Osteocyte (in vitro differentiated cells): ENCODE measurements at regions not wholly inside any gene's neighbourhood (a gene's known extent, or its start where the extent isn't known, plus 50 kb on each side); places are given as distances from the start of the nearest gene placed in this dataset.
A peak's percentile ranks its signal among the peaks of the same experiment; 100 is the strongest.

Experiments used
- DNase-seq: peaks from one replicate; pipeline ENCODE4 v3.0.0; 2021; ENCODE audit warnings: mixed read lengths; ENCODE audit not compliant: unreplicated experiment; ENCODE audit errors: extremely low spot score
- H3K27ac Mint-ChIP-seq: one replicate; pipeline ENCODE4 v1.8.0; 2021; ENCODE audit warnings: mild to moderate bottlenecking, mixed read lengths; ENCODE audit not compliant: unreplicated experiment
- H3K27me3 Mint-ChIP-seq: one replicate; pipeline ENCODE4 v1.8.0; 2021; ENCODE audit warnings: mixed read lengths; ENCODE audit not compliant: unreplicated experiment
- H3K36me3 Mint-ChIP-seq: one replicate; pipeline ENCODE4 v1.8.0; 2021; ENCODE audit warnings: mixed read lengths; ENCODE audit not compliant: unreplicated experiment
- H3K4me1 Mint-ChIP-seq: one replicate; pipeline ENCODE4 v1.8.0; 2021; ENCODE audit warnings: mixed read lengths; ENCODE audit not compliant: unreplicated experiment
- H3K4me3 Mint-ChIP-seq: one replicate; pipeline ENCODE4 v1.8.0; 2021; ENCODE audit warnings: mild to moderate bottlenecking, moderate library complexity, mixed read lengths; ENCODE audit not compliant: unreplicated experiment
- H3K9me3 Mint-ChIP-seq: one replicate; pipeline ENCODE4 v1.8.0; 2021; ENCODE audit warnings: mixed read lengths; ENCODE audit not compliant: unreplicated experiment
- TF ChIP-seq, protein P1 (sequence below): fragments of 200-600 bp; sonication (generic); IDR thresholded peaks from 2 replicates; pipeline ENCODE4 v1.5.0; 2021; ENCODE audit warnings: antibody characterized with exemption, mild to moderate bottlenecking, moderate library complexity

DNA sequence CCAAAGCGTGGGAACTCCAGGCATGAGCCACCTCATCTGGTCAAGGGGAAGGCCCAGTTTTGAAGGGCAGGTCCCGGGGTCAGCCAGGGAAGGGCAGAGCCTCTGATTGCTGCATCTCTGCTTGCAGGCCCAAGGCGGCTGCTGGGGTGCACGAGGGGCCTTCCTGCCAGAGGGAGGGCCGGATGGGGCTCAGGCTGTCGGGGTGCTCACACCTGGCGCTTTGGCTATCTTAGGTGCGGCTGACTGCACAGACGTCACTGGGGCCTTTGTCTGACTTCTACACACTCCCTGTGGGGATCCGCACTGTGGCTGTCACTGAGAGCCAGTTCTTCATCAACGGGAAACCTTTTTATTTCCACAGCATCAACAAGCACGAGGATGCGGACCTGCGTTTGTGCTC is 68.7 kb downstream of the ZNF727 start:
- no peak overlapping the region for H3K4me3 Mint-ChIP-seq
- no peaks in the 10 kb centered on the region for H3K27me3 Mint-ChIP-seq
- H3K9me3 Mint-ChIP-seq, result peaks cover 8% of the 10 kb centered on the region
- H3K27ac Mint-ChIP-seq, result no peak overlapping the region
- peaks cover 2% of the 10 kb centered on the region for H3K36me3 Mint-ChIP-seq
- no peaks in the 10 kb centered on the region for H3K4me1 Mint-ChIP-seq
- no peak for DNase-seq
- TF ChIP-seq, protein P1, sequence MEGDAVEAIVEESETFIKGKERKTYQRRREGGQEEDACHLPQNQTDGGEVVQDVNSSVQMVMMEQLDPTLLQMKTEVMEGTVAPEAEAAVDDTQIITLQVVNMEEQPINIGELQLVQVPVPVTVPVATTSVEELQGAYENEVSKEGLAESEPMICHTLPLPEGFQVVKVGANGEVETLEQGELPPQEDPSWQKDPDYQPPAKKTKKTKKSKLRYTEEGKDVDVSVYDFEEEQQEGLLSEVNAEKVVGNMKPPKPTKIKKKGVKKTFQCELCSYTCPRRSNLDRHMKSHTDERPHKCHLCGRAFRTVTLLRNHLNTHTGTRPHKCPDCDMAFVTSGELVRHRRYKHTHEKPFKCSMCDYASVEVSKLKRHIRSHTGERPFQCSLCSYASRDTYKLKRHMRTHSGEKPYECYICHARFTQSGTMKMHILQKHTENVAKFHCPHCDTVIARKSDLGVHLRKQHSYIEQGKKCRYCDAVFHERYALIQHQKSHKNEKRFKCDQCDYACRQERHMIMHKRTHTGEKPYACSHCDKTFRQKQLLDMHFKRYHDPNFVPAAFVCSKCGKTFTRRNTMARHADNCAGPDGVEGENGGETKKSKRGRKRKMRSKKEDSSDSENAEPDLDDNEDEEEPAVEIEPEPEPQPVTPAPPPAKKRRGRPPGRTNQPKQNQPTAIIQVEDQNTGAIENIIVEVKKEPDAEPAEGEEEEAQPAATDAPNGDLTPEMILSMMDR, result no peak

DNA sequence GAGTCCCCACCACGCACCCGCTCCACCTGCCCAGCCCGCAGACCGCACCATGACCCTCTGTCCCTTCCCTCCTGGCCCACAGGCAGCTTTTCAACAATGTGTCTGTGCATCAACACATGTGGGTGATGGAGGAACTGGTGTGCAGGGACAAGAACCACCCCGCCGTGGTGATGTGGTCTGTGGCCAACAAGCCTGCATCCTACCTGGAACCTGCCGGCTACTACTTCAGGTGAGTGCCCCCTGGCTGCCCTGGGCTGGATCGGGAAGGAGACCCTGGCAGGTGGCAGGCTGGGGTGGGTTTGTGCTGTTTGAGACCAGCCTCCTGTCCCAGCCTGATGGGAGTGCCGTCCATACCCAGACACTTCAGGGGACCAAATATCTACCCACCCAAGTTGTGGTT is 69.6 kb downstream of the ZNF727 start:
- H3K36me3 Mint-ChIP-seq, result peaks cover 2% of the 10 kb centered on the region
- DNase-seq, result no peak
- TF ChIP-seq, protein P1, result no peak
- no peaks in the 10 kb centered on the region for H3K4me1 Mint-ChIP-seq
- no peak overlapping the region for H3K27ac Mint-ChIP-seq
- H3K27me3 Mint-ChIP-seq, result no peaks in the 10 kb centered on the region
- no peak overlapping the region for H3K4me3 Mint-ChIP-seq
- H3K9me3 Mint-ChIP-seq, result peaks cover 8% of the 10 kb centered on the region

DNA sequence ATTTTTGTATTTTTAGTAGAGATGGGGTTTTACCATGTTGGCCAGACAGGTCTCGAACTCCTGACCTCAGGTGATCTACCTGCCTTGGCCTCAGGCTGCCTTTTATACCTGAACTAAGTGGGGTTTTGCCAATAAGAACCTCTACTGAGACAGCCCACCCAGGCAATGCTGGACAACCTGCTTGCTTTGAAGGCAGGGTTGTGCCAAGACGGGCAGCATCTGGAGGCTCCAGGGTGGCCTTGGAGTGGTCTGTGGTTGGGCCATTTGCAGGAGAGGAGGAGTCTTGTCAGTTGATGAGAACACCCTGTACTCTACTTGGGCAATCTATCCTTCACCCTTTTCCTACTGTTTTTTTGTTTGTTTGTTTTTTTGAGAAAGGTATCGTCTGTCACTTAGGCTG is 75.3 kb upstream of the ZNF735 start:
- Mint-ChIP-seq H3K4me3 (no peak overlapping the region), H3K9me3 (peaks cover 38% of the 10 kb centered on the region), H3K4me1 (no peaks in the 10 kb centered on the region), H3K27ac (no peak overlapping the region), H3K27me3 (no peaks in the 10 kb centered on the region), H3K36me3 (no peaks in the 10 kb centered on the region)
- TF ChIP-seq, protein P1, result no peak
- peak; percentile 59 for DNase-seq
